ENCODE measurements at regions not wholly inside any gene's neighbourhood (a gene's known extent, or its start where the extent isn't known, plus 50 kb on each side); places are given as distances from the start of the nearest gene placed in this dataset.

DNA sequence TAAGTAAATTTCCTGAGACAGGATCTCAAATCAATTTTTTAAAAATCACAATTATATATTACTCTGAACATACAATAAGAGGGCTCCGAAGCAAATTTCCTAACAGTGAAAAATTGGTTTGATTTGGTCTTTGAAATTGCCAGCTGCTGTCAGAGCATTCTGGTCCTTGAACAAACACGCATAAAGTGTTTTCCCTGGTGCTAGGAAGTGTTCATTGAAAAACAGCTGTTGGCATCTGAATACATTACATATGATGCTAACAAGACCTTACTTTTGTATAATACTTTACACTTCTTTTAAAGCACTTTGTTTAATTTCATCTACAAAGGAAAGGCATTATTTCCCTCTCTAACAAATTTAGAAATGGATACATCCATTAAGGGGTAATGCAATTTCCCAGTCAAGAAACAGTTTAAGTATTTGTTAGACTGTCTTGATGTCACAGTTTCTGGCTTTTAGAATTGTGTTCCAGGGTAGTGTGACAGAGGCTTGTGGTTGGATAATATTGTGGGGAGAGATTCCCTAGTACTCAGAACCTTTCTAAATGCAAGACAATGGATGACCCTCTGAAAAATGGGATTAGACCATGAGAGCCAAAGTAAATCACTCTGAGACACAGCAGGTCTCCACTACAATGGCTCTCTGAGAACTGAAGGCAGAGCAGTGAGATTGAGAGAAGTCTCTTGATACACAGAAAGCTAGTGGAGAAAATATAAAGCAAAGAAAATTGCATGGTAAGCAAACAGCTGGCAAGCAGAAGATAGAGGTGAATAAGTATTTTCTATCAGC is 299.0 kb downstream of the TRIB2 start:
- no peak for DNase-seq (ENCODE audit: low spot score)

- no peak for DNase-seq (ENCODE audit: low spot score)
These were observed 301.8 kb downstream of the TRIB2 start for GRCh38 chr2:13018490-13018889.

- DNase-seq (ENCODE audit: low spot score) = no peak
These were observed 303.0 kb downstream of the TRIB2 start for GRCh38 chr2:13019781-13020180.

DNA sequence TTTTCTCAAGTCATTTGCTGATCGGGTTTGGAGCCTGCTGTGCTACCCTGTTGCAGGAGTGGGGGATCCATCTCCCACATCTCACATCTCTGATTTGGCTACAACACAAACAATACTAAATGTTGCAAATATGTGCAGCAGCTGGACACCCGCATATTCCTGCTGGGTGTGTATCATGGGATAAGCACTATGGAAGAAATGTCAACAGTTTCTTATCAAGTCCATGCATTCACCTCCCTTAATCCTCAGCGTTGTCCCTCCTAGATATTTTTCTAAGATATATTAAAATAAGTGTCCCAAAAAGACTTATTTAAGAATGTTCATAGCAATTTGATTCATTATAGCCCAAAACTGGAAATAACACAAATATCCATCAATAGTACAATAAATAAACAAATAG is 303.7 kb downstream of the TRIB2 start:
- DNase-seq (ENCODE audit: low spot score) = no peak

GRCh38 chr2:13021470-13021957 is 304.8 kb downstream of the TRIB2 start:
- no peak for DNase-seq (ENCODE audit: low spot score)

DNA sequence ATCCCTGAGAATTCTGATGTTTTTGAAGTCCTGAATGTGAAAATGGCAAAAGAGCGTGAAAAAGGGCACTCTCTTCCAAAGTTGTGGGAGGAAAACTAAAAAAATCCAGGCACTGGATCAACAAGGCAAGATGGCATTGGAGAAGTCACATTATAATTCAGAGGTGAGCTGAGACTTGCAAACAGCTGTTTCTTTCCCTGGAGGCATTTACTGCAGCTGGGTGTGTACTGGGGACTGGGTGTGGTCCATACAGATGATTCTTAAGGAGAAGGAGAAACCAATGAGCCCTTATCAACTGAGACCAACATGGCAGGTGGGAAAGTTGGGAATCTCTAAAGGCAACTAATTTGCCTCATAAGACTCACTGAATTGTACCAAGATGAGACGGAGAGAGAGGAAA is 313.9 kb downstream of the TRIB2 start:
- DNase-seq (ENCODE audit: low spot score) = no peak

DNA sequence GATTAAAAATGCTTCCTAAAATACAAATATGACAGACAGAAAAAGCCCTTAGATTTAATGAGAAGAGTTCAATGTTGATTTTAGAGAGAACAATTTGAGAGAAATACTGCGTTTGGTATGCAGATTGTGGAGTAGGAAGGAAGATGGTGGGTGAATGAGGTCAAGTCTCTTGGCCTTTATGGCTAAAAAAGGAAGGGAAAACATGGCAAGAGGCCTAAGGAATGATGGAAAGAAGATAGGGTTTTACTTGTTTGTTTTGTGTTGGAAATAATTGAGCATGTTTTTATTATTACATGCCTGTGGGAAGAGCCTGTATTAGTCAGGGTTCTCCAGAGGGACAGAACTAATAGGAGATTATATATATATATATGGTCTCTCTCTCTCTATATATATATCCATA is 318.1 kb downstream of the TRIB2 start:
- no peak for DNase-seq (ENCODE audit: low spot score)

DNA sequence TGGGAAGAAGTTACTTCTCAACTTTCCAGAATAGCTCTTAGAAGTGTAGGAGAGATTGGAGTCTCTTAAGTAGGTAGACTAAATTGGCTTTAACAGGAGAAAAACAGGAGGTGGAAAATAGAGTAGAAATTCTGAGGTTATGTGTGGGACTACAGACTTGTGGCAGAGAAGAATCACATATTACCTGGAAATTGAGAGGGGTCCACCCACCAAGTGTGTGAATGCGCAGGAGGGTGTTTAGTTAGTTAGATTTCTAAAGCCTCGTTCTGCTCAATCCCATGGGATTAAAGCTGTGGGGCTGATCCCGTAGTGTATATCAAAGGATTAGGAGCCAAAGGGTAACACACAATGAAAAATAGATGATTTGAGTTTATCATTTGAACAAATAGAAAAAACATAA is 319.1 kb downstream of the TRIB2 start:
- no peak for DNase-seq (ENCODE audit: low spot score)

DNA sequence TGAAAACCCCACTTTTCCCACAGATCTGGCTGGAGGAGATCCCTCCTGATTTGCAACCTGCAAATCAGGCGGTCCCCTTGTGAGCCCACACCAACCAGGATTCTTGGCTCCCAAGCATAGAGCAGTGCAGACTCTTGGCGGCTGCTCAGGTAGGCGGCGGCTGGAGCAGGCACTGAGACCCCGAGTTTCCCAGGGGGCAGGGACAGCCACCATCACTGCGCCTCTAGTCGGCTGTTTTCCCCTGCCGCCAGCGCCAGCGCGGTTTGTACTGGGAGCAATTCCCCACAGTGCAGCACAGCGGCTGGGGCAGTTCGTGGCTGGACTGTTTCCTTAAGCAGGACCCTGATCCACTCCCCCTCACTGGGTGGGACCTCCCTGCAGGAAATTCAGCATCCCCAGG is 323.3 kb downstream of the TRIB2 start:
- DNase-seq (ENCODE audit: low spot score) = no peak

DNA sequence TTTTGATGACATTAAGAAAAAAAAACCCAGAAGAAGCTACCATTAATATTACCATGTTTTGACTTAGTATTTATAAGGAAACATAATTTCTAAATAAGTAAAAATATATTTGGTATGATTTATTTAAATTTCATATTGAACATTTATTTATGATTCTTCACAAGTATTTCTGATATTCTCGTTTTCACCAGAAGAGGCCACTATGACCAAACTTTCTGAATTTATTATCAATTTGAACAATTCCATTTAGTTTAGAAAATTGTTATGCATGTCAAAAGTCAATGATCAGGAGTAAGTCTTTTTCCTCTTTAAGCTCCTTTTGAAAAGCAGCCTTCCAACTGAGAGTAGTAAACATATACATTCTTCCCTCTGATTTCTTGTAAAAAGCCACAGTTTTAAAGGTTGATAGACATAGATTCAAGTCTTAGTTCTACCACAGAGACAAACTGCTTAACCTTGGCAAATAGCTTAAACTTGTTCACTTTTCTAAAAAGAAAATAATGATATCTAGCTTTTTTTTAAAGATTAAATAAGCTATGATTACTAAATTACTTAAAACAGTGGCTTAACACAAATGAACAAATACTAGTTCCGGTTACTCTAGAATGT is 329.9 kb downstream of the TRIB2 start:
- no peak for DNase-seq (ENCODE audit: low spot score)

DNA sequence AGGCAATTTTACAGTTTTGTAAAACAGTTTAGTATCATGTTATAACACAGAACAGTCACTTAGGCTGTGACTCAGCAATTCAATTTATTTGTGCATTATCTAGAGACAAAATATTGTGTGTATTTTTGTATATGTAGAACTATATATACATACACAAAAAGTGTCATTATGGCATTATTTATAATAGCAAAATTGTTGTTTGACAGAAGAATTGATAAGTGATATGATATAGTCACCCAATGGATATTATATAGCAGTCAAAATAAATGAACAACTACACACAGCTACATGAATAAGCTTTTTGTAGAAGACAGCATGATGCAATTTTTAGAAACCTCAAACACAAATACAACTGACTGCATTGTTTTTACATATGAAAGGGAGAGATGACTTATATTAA is 334.0 kb downstream of the TRIB2 start:
- no peak for DNase-seq (ENCODE audit: low spot score)

- no peak for DNase-seq (ENCODE audit: low spot score)
These were observed 335.8 kb downstream of the TRIB2 start for GRCh38 chr2:13052547-13052946.

- no peak for DNase-seq (ENCODE audit: low spot score)
These were observed 339.6 kb downstream of the TRIB2 start for GRCh38 chr2:13056259-13056843.

DNA sequence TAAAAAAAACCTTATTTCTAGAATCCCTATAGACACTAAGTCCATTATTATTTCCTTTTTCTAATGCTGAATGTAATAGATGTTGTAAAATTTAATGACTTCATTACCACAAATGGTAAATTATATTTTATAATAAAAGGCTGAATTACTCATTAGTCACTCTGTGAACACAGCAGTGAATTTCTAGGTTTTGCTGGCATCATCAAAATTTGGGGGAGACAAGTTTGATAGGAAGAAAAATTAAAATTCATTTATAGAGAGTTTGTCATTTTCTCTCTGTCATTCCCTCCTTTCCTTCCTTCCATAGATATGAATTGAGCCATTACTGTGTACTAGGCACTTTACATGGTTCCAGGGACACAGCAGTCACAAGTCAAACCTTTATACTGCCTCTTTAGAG is 340.9 kb downstream of the TRIB2 start:
- no peak for DNase-seq (ENCODE audit: low spot score)

DNA sequence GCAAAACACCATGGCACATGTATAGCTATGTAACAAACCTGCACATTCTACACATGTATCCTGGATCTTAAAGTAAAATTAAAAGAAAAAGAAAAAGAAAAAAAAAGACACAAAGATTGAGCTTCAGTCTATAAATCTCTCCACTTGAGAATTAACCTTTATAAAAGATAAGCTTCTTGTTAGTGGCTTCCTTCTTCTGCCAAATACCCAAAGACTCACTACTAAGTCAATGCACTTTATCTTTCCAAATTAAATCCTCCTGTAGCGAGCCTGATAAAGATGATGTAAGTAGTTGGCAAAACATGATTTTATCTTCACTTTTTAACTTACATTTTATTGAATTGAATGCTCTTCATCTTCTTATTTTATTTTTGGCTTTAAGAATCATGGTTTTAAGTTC is 349.9 kb downstream of the TRIB2 start:
- DNase-seq (ENCODE audit: low spot score) = no peak

DNA sequence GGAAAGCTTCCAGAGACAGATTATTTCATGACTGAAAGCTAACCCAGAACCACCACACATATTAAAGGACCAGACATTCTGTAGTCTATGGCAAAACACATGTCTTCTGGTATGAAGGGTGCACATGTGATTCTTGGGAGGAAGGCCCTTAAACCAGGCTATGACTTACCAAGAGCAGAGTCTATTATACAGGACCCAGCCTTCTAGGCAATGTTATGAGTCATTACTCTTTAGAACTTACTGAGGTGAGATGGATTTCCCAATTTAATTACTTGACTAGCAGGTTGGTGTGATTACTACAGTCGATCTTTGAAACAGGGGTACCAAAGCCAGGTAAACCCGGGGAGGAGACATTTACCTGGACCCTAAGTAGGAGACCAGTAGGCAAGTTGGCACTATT is 350.8 kb downstream of the TRIB2 start:
- DNase-seq (ENCODE audit: low spot score) = no peak

GRCh38 chr2:13089971-13090370 is 373.2 kb downstream of the TRIB2 start:
- DNase-seq (ENCODE audit: low spot score) = no peak

- no peak for DNase-seq (ENCODE audit: low spot score)
These were observed 374.7 kb downstream of the TRIB2 start for GRCh38 chr2:13091455-13091854.

DNA sequence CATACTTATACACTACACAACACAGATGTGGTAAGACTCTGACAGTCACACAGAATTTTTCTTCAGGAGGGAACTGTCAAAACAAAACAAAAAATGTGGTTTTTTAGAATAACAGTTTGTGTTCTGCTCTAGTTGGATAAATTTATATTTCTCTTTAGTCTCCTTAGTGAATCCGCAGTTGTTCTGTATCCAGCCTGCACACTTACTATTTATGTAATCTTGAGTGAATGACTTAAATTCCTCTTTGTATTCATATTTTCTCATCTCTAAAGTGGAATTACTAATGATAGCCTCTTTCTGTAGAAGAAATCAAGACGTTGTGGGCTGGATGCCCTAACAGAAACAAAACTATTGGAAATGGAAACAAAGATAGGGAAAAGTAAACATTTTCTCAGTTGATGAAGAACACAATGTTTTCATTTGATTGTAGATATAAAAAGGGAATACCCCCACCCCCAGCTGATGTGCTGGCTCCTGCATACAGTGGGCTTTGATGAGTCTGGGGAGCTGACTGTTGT is 375.2 kb downstream of the TRIB2 start:
- no peak for DNase-seq (ENCODE audit: low spot score)

DNA sequence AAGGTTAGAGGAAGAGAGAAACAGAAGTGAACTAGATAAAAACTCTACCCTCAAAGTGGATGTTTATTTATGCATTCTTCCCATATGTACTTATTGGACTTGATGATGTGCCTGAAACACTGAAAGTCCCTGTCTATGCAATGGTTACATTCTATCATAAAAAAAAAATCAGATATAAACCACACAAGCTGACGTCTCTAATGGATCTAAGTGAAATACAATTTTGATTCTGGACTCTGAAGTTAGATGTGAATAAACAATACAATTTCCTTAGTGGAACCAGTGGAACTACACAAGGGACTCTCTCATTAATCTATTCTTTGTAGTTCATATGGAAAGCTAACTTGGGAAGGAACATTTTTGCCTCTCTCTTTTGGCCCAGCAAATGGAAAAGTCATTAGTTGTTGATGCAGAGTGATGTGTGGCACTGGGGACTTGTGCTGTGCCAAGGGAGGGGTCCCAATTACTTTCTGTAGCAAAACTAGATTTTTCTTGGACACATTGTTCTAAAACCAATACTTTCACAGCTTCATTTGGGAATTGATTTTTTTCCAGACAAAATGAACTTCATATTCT is 376.8 kb downstream of the TRIB2 start:
- no peak for DNase-seq (ENCODE audit: low spot score)

- DNase-seq (ENCODE audit: low spot score) = no peak
These were observed 385.8 kb downstream of the TRIB2 start for GRCh38 chr2:13102397-13103063.

DNA sequence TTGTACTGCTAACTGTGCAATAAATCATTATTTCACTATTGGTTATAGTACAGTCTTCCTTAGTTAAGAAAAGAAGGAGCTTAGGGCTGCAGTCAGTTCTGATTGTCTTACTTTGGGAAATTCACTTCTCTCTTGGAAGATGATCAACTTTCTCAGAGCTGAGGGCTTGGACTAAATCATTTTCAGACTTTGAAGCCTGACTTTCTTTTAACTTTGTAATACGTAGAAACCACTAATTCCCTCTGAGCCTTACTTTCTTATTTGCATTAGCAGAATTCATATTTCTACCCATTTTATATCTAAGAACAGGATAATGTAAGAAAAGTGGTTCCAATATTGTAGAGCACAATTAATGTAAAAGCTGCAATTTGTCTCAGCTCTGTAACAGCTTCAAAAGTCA is 386.4 kb downstream of the TRIB2 start:
- no peak for DNase-seq (ENCODE audit: low spot score)

Data from activated CD4-positive, alpha-beta T cell treated with anti-CD3 and anti-CD28 coated beads, Interleukin-2, Interleukin-4, amounts not matched to agents 100 ng/mL and 50 ng/mL, durations not matched to agents 16 hours and 8 hours (primary cell).